ENCODE measurements at regions not wholly inside any gene's neighbourhood (a gene's known extent, or its start where the extent isn't known, plus 50 kb on each side); places are given as distances from the start of the nearest gene placed in this dataset.

DNA sequence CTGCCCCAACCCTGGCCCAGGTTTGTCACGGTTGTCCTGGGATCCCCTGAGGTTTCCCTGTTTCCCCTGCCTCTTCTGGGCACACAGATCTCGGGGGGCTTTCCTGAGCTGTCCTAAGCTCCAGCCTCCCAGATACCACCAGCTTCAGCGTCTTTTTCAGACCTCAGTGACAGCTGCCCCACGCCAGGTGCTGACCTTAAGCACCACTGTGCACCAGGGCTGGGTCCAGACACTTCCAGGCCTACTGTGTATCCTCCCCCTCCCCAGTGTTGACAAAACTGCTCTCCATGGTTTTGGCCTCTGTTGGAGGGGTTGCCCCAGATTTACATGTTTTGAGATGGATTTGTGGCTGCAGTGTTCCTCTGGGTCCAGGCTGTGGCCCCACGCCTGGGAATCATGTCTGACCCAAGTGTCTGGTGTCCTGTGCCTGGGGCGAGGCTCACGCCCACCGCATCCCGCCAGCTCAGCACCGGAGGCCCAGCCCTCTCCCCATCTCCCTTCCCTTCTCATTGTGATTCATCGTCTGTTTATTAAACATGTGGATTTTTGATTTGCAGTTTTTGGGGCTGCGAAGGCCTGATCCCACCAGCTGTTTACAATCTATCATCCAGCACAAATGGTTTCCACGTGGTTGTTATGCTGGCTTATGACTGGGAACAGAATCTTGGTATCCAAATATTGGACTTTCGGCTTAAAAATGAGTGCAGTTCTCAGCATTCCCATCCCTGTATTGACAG, 82.1 kb downstream of the METRNL start:
- TF ChIP-seq TAF1 (IDR thresholded peaks at IDR 0.05; ENCODE audit: low read depth) (no peak), NFIC (IDR thresholded peaks at IDR 0.05) (no peak)
- TF ChIP-seq, protein P1, sequence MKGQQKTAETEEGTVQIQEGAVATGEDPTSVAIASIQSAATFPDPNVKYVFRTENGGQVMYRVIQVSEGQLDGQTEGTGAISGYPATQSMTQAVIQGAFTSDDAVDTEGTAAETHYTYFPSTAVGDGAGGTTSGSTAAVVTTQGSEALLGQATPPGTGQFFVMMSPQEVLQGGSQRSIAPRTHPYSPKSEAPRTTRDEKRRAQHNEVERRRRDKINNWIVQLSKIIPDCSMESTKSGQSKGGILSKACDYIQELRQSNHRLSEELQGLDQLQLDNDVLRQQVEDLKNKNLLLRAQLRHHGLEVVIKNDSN (IDR thresholded peaks at IDR 0.05) = no peak

DNA sequence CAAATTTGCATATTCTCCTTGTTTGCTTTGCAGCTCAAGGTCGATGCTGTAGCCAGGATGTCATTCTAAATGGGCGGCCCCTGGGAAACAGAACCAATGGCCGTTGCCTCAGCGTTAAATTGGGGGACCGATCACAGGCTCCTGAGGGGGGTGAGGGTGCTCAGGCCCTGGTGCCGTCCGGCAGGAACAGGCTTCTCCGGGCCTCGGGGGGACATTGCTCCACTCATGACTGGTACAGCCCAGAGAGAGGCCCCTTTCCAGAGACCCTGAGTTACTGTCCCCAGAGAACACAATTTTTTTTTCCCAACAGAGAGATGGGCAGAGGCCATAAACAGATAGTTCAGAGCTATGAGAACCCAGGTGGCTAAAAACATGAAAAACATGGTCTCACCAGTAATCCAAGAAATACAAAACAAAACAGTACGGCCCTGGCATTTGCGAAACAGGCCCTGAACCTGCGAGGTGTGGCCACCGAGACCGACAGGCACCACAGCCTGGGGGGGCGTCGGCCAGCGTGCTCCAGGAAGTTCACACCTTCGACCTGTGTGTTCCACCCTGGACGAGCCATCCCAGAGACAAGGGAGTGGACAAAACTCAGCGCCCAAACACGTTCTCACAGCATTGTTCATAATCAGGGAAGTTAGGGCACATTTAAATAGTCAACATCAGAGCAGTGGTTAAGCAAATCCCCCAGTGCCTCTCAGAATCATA, 82.8 kb downstream of the METRNL start:
- TF ChIP-seq RAD21 (IDR thresholded peaks at IDR 0.05; ENCODE audit: low read depth) = no peak
- TF ChIP-seq CREB1 (IDR thresholded peaks at IDR 0.05; ENCODE audit: low read depth) = no peak
- TF ChIP-seq, protein P2, sequence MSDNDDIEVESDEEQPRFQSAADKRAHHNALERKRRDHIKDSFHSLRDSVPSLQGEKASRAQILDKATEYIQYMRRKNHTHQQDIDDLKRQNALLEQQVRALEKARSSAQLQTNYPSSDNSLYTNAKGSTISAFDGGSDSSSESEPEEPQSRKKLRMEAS (IDR thresholded peaks at IDR 0.05) = no peak
- no peak for TF ChIP-seq TEAD4 (IDR thresholded peaks at IDR 0.05)

DNA sequence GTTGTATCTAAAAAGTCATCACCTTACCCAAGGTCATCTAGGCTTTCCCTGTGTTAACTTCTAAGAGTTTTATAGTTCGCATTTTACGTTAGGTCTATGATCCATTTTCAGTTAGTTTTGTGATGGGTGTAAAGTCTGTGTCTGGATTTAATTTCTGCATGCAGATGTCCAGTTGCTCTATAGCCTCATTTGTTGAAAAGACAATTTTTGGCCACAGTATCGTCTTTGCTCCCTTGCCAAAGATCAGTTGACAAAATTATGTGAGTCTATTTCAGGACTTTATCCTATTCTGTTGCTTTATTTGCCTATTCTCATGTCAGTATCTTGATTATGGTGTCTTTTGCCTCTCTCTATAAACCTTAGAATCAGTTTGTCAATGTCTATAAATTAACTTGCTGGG, 85.1 kb downstream of the METRNL start:
- no peak for TF ChIP-seq CEBPB (IDR thresholded peaks at IDR 0.05)
- no peak for TF ChIP-seq CREB1 (IDR thresholded peaks at IDR 0.05; ENCODE audit: low read depth)
- no peak for TF ChIP-seq FOXM1 (IDR thresholded peaks at IDR 0.05; ENCODE audit: borderline replicate concordance, low read depth)
- no peak for TF ChIP-seq EP300 (IDR thresholded peaks at IDR 0.05; ENCODE audit: borderline replicate concordance)
- TF ChIP-seq TCF12 (IDR thresholded peaks at IDR 0.05; ENCODE audit: low read depth) = no peak

DNA sequence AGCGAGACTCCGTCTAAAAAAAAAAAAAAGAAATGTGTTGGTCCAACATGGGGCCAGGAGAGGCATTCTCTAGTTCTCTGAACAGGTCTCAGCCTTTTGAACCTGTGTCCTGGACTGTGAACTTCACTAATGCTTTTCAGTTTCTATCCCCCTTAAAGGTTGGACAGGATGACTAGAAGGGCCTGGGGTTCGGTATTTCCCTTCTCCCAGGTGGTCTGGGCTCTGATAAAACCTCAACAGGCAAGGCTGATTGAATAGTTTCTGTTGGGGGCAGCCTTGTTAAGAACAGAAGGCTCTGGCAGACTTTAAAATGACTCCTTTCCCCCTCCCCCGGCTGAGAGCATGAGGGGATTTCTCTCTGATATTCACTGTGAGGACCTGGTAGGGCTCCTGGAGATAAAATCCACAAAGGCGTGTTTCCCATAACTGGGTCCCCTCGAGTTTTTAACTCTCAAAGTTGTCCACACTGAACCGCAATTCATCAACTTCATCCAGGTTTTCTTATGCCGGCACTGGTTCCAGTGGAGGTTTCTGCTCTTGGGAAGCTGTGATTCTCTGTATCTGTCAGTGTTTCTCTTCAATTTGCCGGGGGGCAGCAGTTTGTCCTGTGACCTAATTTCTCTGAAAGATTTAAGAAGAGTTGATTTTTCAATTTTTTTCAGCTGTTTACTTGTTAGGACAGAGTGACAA, 91.3 kb downstream of the METRNL start:
- TF ChIP-seq TAF1 (IDR thresholded peaks at IDR 0.05; ENCODE audit: low read depth) = no peak
- no peak for TF ChIP-seq TEAD4 (IDR thresholded peaks at IDR 0.05)
- TF ChIP-seq, protein P2 (IDR thresholded peaks at IDR 0.05) = no peak
- TF ChIP-seq CEBPB (IDR thresholded peaks at IDR 0.05) = no peak
- TF ChIP-seq EP300 (IDR thresholded peaks at IDR 0.05; ENCODE audit: borderline replicate concordance) = no peak

DNA sequence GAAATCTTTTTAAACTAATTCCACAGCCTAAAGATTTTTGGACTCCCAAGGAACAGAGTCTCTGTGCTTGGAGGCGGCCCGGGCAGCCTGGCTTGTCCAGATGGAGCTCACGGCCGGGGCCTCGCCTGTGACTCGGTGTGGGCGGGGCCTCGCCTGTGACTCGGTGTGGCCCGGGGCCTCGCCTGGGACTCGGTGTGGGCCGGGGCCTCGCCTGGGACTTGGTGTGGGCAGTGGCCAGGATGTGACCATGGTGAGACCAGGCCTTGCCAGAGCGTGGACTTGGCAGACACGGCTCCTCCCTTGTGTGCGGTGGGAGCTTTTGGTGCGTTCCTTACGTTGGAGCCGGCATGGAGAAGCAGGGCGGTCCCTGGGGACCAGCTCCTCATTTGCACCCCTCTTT, 92.3 kb downstream of the METRNL start:
- TF ChIP-seq FOXM1 (IDR thresholded peaks at IDR 0.05; ENCODE audit: borderline replicate concordance, low read depth) = no peak
- TF ChIP-seq, protein P1 (IDR thresholded peaks at IDR 0.05) = no peak
- TF ChIP-seq RAD21 (IDR thresholded peaks at IDR 0.05; ENCODE audit: low read depth) = no peak
- TF ChIP-seq TEAD4 (IDR thresholded peaks at IDR 0.05) = no peak

DNA sequence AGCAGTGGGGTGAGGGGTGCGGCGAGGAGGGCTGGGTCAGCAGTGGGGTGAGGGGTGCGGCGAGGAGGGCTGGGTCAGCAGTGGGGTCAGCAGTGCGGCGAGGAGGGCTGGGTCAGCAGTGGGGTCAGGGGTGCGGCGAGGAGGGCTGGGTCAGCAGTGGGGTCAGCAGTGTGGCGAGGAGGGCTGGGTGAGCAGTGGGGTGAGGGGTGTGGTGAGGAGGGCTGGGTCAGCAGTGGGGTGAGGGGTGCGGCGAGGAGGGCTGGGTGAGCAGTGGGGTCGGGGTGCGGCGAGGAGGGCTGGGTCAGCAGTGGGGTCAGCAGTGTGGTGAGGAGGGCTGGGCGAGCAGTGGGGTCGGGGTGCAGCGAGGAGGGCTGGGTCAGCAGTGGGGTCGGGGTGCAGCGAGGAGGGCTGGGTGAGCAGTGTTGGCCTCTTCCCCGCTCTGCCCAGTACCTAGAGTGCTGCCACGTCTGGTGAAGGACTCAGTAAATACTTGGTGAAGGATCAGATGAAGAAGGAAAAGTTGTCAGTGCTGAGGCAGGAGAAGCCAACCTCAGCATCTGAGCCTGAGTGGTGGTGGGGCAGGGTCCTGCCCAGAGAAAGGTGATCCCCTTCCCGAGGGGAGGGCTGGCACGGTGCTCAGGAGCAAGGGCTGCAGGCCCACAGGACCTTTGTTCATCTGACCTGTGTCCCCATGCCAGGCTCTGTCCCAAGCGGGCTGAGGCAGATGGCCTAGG, 93.9 kb downstream of the METRNL start:
- TF ChIP-seq ZBTB7A (IDR thresholded peaks at IDR 0.05; ENCODE audit: low read depth) = 0 out of 2 replicates have a peak, but pooled peaks have one; percentile 23

DNA sequence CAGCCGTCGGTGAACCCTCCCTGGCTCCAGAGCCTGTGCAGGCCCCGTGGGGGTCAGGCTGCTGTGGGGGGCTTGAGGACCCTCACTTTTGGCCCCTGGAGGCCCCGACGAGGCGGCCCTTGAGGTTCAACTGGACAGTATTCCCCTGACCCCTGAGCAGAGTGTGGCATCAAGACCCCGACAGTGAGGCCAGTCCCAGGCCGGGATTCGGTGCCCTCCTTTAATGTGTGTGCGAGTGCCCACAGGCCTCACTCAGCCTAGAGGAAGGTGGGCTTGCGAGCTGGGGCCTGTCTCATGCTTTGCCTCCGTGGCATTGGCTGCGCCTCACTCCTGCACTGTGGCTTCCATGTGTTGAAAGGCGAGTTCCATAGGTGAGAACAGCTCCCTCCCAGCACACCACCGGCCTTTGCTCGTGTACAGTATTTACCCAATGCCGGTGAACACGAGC, 94.5 kb downstream of the METRNL start:
- TF ChIP-seq EGR1 (IDR thresholded peaks at IDR 0.05) (no peak), RAD21 (IDR thresholded peaks at IDR 0.05; ENCODE audit: low read depth) (no peak), YY1 (IDR thresholded peaks at IDR 0.05; ENCODE audit: low read depth) (no peak), NFIC (IDR thresholded peaks at IDR 0.05) (no peak), FOXM1 (IDR thresholded peaks at IDR 0.05; ENCODE audit: borderline replicate concordance, low read depth) (no peak), CEBPB (IDR thresholded peaks at IDR 0.05) (no peak), TAF1 (IDR thresholded peaks at IDR 0.05; ENCODE audit: low read depth) (no peak)
- TF ChIP-seq, protein P3, sequence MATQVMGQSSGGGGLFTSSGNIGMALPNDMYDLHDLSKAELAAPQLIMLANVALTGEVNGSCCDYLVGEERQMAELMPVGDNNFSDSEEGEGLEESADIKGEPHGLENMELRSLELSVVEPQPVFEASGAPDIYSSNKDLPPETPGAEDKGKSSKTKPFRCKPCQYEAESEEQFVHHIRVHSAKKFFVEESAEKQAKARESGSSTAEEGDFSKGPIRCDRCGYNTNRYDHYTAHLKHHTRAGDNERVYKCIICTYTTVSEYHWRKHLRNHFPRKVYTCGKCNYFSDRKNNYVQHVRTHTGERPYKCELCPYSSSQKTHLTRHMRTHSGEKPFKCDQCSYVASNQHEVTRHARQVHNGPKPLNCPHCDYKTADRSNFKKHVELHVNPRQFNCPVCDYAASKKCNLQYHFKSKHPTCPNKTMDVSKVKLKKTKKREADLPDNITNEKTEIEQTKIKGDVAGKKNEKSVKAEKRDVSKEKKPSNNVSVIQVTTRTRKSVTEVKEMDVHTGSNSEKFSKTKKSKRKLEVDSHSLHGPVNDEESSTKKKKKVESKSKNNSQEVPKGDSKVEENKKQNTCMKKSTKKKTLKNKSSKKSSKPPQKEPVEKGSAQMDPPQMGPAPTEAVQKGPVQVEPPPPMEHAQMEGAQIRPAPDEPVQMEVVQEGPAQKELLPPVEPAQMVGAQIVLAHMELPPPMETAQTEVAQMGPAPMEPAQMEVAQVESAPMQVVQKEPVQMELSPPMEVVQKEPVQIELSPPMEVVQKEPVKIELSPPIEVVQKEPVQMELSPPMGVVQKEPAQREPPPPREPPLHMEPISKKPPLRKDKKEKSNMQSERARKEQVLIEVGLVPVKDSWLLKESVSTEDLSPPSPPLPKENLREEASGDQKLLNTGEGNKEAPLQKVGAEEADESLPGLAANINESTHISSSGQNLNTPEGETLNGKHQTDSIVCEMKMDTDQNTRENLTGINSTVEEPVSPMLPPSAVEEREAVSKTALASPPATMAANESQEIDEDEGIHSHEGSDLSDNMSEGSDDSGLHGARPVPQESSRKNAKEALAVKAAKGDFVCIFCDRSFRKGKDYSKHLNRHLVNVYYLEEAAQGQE (IDR thresholded peaks at IDR 0.05; ENCODE audit: low read depth) = no peak
